Stimulated activated CD4-positive, alpha-beta T cell treated with anti-CD3 and anti-CD28 coated beads, Interleukin-15, amount 100 ng/mL, for 24 hours (primary cell): ENCODE measurements at regions not wholly inside any gene's neighbourhood (a gene's known extent, or its start where the extent isn't known, plus 50 kb on each side); places are given as distances from the start of the nearest gene placed in this dataset.
A peak's percentile ranks its signal among the peaks of the same experiment; 100 is the strongest.

Experiments used
- DNase-seq: peaks from one replicate; pipeline ENCODE4 v3.0.0-alpha.2; 2020

- DNase-seq = no peak
Measured at GRCh38 chr11:45067966-45068365, 78.5 kb upstream of the PRDM11 start.

GRCh38 chr11:45071232-45071631, 75.2 kb upstream of the PRDM11 start:
- no peak for DNase-seq

GRCh38 chr11:45073685-45074141, 72.7 kb upstream of the PRDM11 start:
- DNase-seq = no peak

GRCh38 chr11:45075519-45075918, 70.9 kb upstream of the PRDM11 start:
- no peak for DNase-seq

- DNase-seq = no peak
Measured at GRCh38 chr11:45075952-45076351, 70.5 kb upstream of the PRDM11 start.

- DNase-seq = no peak
Measured at GRCh38 chr11:45076761-45077160, 69.7 kb upstream of the PRDM11 start.

- no peak for DNase-seq
Measured at GRCh38 chr11:45078236-45079074, 68.0 kb upstream of the PRDM11 start.

- no peak for DNase-seq
Measured at GRCh38 chr11:45079075-45079444, 67.4 kb upstream of the PRDM11 start.

GRCh38 chr11:45079567-45079942, 66.9 kb upstream of the PRDM11 start:
- DNase-seq = no peak

- DNase-seq = peak; percentile 67
Measured at GRCh38 chr11:45079943-45080719, 66.3 kb upstream of the PRDM11 start.

- DNase-seq = no peak
Measured at GRCh38 chr11:45082744-45083543, 63.5 kb upstream of the PRDM11 start.

- no peak for DNase-seq
Measured at GRCh38 chr11:45083544-45084087, 62.8 kb upstream of the PRDM11 start.

- no peak for DNase-seq
Measured at GRCh38 chr11:45085646-45086501, 60.6 kb upstream of the PRDM11 start.

- no peak for DNase-seq
Measured at GRCh38 chr11:45086526-45086925, 59.9 kb upstream of the PRDM11 start.

GRCh38 chr11:45087086-45087899, 59.1 kb upstream of the PRDM11 start:
- DNase-seq = no peak

- DNase-seq = no peak
Measured at GRCh38 chr11:45087900-45088160, 58.6 kb upstream of the PRDM11 start.

- DNase-seq = no peak
Measured at GRCh38 chr11:45089251-45089650, 57.2 kb upstream of the PRDM11 start.

- DNase-seq = no peak
Measured at GRCh38 chr11:45089676-45090499, 56.6 kb upstream of the PRDM11 start.

- DNase-seq = no peak
Measured at GRCh38 chr11:45090607-45091006, 55.8 kb upstream of the PRDM11 start.
